Suprapubic skin (tissue), 4 donors: ENCODE measurements at regions not wholly inside any gene's neighbourhood (a gene's known extent, or its start where the extent isn't known, plus 50 kb on each side); places are given as distances from the start of the nearest gene placed in this dataset.
"Not testable (repeated sequence)": the region's sequence is repeated elsewhere in the genome, so short reads cannot be mapped to it uniquely, and the experiment has no call there.

Source experiments
- DNase-seq, 2 donors: peaks; one replicate each; pipeline ENCODE4 v3.0.0-alpha.2; 2019; ENCODE audit warnings: low spot score in 2 of 2
- H3K27ac ChIP-seq: fragments of 200-600 bp; sonication (generic); one replicate; pipeline ENCODE4 v1.5.1; 2019
- H3K27me3 ChIP-seq: fragments of 200-600 bp; sonication (generic); one replicate; pipeline ENCODE4 v1.5.1; 2019
- H3K36me3 ChIP-seq: fragments of 200-600 bp; sonication (generic); one replicate; pipeline ENCODE4 v1.5.1; 2019
- H3K4me1 ChIP-seq: fragments of 200-600 bp; sonication (generic); one replicate; pipeline ENCODE4 v1.5.1; 2019
- H3K4me3 ChIP-seq: fragments of 200-600 bp; sonication (generic); one replicate; pipeline ENCODE4 v1.5.1; 2019; ENCODE audit warnings: mild to moderate bottlenecking
- H3K9me3 ChIP-seq: fragments of 200-600 bp; sonication (generic); one replicate; pipeline ENCODE4 v1.5.1; 2019
- WGBS: methylation state at CpG from one replicate; pipeline ENCODE4 v1.1.5; 2018; 5-methylcytosine and 5-hydroxymethylcytosine counted together

DNA sequence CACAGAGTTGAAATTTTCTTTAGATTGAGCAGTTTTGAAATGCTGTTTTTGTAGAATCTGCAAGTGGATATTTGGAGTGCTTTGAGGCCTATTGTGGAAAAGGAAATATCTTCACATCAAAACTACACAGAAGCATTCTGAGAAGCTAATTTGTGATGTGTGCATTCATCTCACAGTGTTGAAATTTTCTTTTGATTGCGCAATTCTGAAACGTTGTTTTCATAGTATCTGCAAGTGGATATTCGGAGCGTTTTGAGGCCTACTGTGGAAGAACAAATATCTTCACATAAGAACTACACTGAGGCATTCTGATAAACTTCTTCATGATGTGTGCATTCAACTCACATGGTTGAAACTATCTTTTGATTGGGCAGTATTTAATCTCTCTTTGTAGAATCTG is 3143.4 kb upstream of the OR11H1 start:
- not testable (repeated sequence) for H3K4me3 ChIP-seq, DNase-seq, H3K27ac ChIP-seq, H3K36me3 ChIP-seq, H3K4me1 ChIP-seq, H3K27me3 ChIP-seq
- 92% methylated on average over 4 of the region's 4 CpGs for WGBS
- peaks cover 15% of the 10 kb centered on the region for H3K9me3 ChIP-seq

DNA sequence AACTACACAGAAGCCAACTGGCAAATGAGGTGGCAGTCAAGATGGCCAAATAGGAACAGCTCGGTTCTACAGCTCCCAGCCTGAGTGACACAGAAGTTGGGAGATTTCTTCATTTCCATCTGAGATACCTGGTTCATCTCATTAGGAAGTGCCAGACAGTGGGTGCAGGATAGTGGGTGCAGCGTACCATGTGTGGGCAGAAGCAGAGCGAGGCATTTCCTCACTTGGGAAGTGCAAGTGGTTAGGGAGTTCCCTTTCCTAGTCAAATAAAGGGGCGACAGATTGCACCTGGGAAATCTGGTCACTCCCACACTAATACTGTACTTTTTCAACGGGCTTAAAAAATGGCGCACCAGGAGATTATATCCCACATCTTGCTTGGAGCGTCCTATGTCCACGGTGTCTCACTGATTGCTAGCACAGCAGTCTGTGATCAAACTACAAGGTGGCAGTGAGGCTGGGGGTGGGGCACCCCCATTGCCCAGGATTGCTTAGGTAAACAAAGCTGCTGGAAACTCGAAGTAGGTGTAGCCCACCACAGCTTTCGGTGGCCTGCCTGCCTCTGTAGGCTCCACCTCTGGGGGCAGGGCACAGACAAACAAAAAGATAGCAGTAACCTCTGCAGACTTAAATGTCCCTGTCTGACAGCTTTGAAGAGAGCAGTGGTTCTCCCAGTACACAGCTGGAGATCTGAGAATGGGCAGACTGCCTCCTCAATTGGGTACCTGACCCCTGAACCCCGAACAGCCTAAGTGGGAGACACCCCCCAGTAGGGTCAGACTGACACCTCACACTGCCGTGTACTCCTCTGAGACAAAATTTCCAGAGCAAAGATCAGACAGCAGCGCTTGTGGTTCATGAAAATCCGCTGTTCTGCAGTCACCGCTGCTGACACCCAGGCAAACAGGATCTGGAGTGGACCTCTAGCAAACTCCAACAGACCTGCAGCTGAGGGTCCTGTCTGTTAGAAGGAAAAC is 3138.9 kb upstream of the OR11H1 start:
- H3K9me3 ChIP-seq = peaks cover 13% of the 10 kb centered on the region
- not testable (repeated sequence) for H3K36me3 ChIP-seq, H3K27ac ChIP-seq, H3K27me3 ChIP-seq, H3K4me3 ChIP-seq, H3K4me1 ChIP-seq
- 72% methylated on average over 15 of the region's 15 CpGs for WGBS
- DNase-seq = peak; percentile 43 to 58

DNA sequence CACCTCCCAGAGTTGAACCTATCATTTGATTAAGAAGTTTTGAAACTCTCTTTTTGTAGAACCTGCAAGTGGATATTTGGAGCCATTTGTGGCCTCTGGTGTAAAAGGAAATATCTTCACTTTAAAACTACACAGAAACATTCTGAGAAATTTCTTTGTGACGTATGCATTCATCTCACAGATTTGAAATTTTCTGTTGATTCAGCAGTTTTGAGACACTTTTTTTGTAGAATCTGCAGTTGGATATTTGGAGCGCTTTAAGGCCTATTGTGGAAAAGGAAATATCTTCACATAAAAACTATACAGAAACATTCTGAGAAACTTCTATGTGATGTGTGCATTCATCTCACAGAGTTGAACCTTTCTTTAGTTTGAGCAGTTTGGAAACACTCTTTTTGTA is 3130.7 kb upstream of the OR11H1 start:
- H3K27ac ChIP-seq, H3K9me3 ChIP-seq, H3K4me3 ChIP-seq, H3K27me3 ChIP-seq, DNase-seq, H3K36me3 ChIP-seq, H3K4me1 ChIP-seq: not testable (repeated sequence)
- WGBS = 87% methylated on average over 2 of the region's 2 CpGs

DNA sequence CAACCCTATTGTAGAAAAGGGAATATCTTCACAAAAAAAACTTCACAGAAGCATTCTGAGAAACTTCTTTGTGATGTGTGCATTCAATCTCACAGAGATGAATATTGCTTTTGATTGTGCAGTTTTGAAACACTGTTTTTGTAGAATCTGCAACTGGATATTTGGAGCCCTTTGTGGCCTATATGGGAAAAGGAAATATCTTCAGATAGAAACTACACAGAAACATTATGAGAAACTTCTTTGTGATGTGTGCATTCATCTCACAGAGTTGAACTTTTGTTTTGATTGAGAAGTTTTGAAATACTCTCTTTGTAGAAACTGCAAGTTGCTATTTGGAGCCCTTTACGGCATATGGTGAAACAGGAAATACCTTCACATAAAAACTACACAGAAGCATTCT is 3126.1 kb upstream of the OR11H1 start:
- H3K27me3 ChIP-seq, H3K4me3 ChIP-seq, DNase-seq, H3K27ac ChIP-seq, H3K4me1 ChIP-seq, H3K9me3 ChIP-seq, H3K36me3 ChIP-seq: not testable (repeated sequence)
- 76% methylated on average over 1 of the region's 1 CpG for WGBS

DNA sequence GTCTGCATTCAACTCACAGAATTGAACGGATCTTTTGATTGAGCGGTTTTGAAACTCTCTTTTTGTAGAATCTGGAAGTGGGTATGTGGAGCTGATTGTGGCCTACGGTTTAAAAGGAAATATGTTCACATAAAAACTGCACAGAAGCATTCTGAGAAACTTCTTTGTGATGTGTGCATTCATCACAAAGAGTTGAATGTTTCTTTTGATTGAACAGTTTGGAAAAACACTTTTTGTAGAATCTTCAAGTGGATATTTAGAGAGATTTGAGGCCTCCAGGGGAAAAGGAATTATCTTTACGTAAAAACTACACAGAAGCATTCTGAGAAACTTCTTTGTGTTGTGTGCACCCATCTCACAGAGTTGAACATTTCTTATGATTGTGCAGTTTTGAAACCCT is 3125.5 kb upstream of the OR11H1 start:
- H3K27ac ChIP-seq, H3K9me3 ChIP-seq, H3K27me3 ChIP-seq, H3K4me1 ChIP-seq, DNase-seq, H3K36me3 ChIP-seq, H3K4me3 ChIP-seq: not testable (repeated sequence)
- WGBS = 48% methylated on average over 4 of the region's 4 CpGs

DNA sequence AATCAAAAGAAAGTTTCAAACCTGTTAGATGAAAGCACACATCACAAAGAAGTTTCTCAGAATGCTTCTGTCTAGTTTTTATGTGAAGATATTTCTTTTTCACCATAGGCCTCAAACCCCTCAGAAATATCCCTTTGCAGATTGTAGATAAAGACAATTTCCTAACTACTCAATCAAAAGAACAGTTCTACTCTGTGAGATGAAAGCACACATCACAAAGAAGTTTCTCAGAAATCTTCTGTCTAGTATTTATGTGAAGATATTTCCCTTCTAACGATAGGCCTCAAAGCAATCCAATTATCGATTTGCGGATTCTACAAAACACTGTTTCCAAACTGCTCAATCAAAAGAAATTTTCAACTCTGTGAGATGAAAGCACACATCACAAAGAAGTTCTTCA is 3092.1 kb upstream of the OR11H1 start:
- H3K4me1 ChIP-seq, H3K27me3 ChIP-seq, H3K9me3 ChIP-seq, H3K36me3 ChIP-seq, H3K27ac ChIP-seq, H3K4me3 ChIP-seq, DNase-seq: not testable (repeated sequence)
- WGBS = 93% methylated on average over 3 of the region's 3 CpGs
